VCaP (cell line): ENCODE measurements at regions not wholly inside any gene's neighbourhood (a gene's known extent, or its start where the extent isn't known, plus 50 kb on each side); places are given as distances from the start of the nearest gene placed in this dataset.

ENCODE experiments used
- H3K27ac ChIP-seq: fragments of 450-650 bp; 2 replicates; pipeline ENCODE4 v1.5.1; 2017
- CTCF ChIP-seq: fragments of 450-650 bp; conservative IDR thresholded peaks from 2 replicates; pipeline ENCODE4 v1.5.1; 2017; ENCODE audit warnings: mild to moderate bottlenecking, moderate library complexity

- no peak for TF ChIP-seq CTCF
- 0 out of 2 replicates have a peak overlapping the region, but pooled peaks have one; percentile 28 for H3K27ac ChIP-seq
These were observed 787.3 kb downstream of the KCTD16 start for GRCh38 chr5:144958002-144958401.

GRCh38 chr5:144950996-144951395, 780.3 kb downstream of the KCTD16 start:
- H3K27ac ChIP-seq = no peak overlapping the region
- no peak for TF ChIP-seq CTCF

- no peak overlapping the region for H3K27ac ChIP-seq
- no peak for TF ChIP-seq CTCF
These were observed 776.4 kb downstream of the KCTD16 start for GRCh38 chr5:144947023-144947422.

DNA sequence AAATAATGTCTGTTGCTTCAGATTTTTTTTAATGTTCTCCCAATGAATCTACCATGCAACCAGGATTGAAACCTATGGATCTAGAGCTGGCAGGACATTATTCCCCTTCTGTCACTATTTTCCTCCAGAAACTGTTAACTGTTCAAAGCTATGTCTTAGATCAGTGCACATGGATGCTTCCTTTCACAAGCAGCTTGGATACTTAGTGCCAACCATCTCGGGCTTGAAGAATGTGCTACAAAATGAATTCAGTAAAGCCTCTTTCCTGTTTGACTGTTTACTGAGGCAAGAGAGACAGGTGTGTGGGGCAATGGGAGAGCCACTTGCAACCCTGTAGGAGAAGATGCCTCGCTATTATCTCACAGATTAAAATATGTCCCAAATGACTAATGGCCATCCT, 774.8 kb downstream of the KCTD16 start:
- no peak for TF ChIP-seq CTCF
- H3K27ac ChIP-seq = no peak overlapping the region

- H3K27ac ChIP-seq = no peak overlapping the region
- TF ChIP-seq CTCF = no peak
These were observed 774.3 kb downstream of the KCTD16 start for GRCh38 chr5:144944936-144945335.

DNA sequence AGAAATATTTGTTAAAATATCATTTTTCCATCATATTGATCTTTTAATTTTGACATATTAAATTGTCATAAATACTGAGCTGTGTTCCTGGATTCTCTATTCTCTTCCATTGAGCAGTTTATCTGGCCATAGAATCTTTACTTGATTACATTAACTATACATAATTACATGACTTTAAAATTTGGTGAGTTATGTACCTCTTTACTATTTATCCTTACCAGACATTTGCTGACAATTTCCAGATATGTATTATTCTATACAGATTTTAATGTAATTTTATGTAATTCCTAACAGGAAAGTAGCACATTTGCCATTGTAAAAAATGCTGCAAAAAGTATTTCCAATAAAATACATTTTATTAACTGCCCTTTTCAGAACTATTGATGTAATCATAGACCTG, 770.3 kb downstream of the KCTD16 start:
- TF ChIP-seq CTCF = no peak
- no peak overlapping the region for H3K27ac ChIP-seq

- H3K27ac ChIP-seq = no peak overlapping the region
- TF ChIP-seq CTCF = no peak
These were observed 747.7 kb downstream of the KCTD16 start for GRCh38 chr5:144918371-144918770.

DNA sequence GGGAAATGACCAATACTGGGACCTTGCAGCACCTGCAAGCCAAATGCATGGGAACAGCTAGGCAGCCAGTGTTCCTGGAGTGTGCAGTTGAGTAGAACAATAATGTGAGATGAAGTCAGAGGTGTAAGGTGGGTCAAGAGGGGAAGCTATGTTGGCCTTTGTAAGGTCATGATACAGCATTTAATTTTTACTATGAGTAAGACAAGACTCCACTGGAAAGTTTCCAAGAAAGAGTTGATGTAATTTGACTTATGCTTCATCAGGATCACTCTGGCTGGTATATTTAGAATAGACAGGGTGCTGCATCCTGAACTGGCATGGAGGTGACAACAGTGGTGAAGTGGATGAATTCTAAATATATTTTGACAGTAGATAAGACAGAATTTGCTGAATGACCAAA, 744.8 kb downstream of the KCTD16 start:
- no peak for TF ChIP-seq CTCF
- no peak overlapping the region for H3K27ac ChIP-seq
